ENCODE measurements at regions not wholly inside any gene's neighbourhood (a gene's known extent, or its start where the extent isn't known, plus 50 kb on each side); places are given as distances from the start of the nearest gene placed in this dataset.

DNA sequence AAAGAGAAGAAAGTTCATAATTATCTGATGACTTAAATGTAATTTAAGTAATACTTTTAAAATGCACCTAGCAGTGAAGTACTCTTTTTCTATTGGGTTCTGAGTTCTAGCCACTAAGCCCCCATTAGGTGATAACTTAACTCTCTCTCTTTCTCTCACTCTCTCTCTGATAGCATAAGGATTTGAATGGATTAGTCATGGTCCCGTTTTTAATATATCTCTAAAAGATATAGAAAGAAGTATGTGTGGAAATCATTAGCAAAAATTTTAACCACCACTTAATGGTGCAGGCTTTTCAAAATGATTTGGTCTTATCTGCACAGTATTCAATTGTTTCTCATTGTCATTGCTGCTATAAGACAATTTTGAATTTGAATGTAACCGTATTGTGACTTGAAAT, 78.2 kb downstream of the RWDD3 start:
- TF ChIP-seq POLR2A (IDR thresholded peaks at IDR 0.05) = no peak
- TF ChIP-seq, protein P1, sequence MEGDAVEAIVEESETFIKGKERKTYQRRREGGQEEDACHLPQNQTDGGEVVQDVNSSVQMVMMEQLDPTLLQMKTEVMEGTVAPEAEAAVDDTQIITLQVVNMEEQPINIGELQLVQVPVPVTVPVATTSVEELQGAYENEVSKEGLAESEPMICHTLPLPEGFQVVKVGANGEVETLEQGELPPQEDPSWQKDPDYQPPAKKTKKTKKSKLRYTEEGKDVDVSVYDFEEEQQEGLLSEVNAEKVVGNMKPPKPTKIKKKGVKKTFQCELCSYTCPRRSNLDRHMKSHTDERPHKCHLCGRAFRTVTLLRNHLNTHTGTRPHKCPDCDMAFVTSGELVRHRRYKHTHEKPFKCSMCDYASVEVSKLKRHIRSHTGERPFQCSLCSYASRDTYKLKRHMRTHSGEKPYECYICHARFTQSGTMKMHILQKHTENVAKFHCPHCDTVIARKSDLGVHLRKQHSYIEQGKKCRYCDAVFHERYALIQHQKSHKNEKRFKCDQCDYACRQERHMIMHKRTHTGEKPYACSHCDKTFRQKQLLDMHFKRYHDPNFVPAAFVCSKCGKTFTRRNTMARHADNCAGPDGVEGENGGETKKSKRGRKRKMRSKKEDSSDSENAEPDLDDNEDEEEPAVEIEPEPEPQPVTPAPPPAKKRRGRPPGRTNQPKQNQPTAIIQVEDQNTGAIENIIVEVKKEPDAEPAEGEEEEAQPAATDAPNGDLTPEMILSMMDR (IDR thresholded peaks at IDR 0.05) = no peak
